ENCODE measurements at regions not wholly inside any gene's neighbourhood (a gene's known extent, or its start where the extent isn't known, plus 50 kb on each side); places are given as distances from the start of the nearest gene placed in this dataset.
A peak's percentile ranks its signal among the peaks of the same experiment; 100 is the strongest.
"Not testable (repeated sequence)": the region's sequence is repeated elsewhere in the genome, so short reads cannot be mapped to it uniquely, and the experiment has no call there.

DNA sequence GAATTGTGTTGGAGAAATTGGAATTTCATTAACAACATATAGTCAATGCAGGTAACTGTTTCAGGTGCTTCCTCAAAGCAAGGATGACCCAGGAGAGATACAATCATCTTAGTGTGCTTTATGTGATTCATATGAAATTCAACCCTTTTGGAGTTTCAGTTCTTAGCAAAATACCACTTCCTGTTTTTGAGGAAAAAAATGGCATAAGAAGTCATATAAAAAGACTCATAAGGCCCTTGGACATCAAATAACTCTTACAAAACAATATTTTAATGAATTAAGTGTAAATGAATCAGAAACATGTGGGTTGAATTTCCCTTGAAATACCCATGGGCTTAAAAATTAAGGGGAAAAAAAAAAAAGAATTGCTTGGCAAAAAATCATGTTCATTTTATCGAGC, 926.6 kb downstream of the LTN1 start:
- Histone ChIP-seq H3K4me1 (peaks cover 0 to 5% (median 3%) of the 10 kb centered on the region in 4 donors), H3K36me3 (no peaks in the 10 kb centered on the region), H3K27me3 (no peaks in the 10 kb centered on the region), H3K27ac (no peak overlapping the region), H3K4me3 (no peak overlapping the region), H3K9me3 (no peaks in the 10 kb centered on the region)
- no peak for DNase-seq
- WGBS, 2 donors (ENCODE audit: low coverage in 1 of 2), result 50 to 59% methylated on average over 1 of the region's 1 CpG
- in situ Hi-C loops (cut with MboI; ENCODE audit: low pct_ligation_motif_present in 1 of 4, low pct_unique_long_range_greater_than_20kb in 1 of 4, low sequenced_read_pairs in 3 of 4), result loop anchor here in 2 of 4 donors (25.0 kb wide), 2 partner anchors 1204 to 1229 kb away; partner anchors contain the start of gene ADAMTS1 (in 1 of the 2)
- intact Hi-C loops (cut with DNase I; ENCODE audit: low total_unique reads), result no loop called here
- TF ChIP-seq POLR2AphosphoS5 (IDR thresholded peaks at IDR 0.05), result no peak
- TF ChIP-seq, protein P1, sequence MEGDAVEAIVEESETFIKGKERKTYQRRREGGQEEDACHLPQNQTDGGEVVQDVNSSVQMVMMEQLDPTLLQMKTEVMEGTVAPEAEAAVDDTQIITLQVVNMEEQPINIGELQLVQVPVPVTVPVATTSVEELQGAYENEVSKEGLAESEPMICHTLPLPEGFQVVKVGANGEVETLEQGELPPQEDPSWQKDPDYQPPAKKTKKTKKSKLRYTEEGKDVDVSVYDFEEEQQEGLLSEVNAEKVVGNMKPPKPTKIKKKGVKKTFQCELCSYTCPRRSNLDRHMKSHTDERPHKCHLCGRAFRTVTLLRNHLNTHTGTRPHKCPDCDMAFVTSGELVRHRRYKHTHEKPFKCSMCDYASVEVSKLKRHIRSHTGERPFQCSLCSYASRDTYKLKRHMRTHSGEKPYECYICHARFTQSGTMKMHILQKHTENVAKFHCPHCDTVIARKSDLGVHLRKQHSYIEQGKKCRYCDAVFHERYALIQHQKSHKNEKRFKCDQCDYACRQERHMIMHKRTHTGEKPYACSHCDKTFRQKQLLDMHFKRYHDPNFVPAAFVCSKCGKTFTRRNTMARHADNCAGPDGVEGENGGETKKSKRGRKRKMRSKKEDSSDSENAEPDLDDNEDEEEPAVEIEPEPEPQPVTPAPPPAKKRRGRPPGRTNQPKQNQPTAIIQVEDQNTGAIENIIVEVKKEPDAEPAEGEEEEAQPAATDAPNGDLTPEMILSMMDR (IDR thresholded peaks at IDR 0.05), result no peak
- TF ChIP-seq EP300 (IDR thresholded peaks at IDR 0.05; ENCODE audit: low read depth), result no peak
- no peak for TF ChIP-seq POLR2A (IDR thresholded peaks at IDR 0.05)

DNA sequence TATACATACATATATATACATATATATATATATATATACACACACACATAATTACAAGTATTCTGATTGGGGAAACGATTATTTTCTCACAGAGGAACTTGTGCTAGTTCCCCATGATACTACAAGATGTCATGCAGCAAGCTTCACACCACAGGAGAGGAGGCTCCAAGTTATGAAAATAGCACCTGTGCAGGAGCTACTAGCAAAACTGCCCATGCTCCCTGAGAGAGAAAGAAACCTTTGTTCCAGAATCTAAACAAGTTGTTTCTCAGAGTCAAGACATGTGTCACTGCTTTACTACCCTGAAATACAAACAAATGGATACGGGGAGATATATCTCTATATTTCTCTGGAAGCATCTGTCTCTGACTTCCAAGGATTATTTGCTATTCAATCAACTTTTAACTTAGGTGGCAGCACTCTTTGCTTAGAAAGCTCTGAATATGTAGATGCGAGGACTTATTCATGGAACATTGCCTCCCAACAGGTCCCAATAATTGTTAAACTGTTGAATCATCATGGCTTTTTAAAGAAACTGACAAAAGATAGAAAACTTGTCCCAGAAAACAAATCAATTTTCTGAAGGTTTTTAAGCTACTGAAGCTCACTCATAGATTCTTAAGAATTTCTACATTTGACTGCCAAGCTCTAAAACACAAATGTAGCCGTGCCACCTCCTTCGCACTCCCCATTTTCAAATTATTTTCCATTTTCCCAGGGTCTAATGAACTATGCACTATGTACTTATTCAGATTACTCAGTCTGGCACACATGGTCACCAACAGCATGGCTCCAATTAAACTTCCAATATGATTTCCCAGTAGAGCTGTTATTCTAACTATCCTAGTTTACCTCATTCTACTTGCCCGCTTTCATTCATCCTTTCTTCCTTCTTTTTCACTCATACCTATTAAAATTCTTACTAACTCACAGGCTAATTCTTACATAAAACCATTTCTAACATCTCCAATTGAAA, 929.1 kb downstream of the LTN1 start:
- in situ Hi-C loops (cut with MboI; ENCODE audit: low pct_ligation_motif_present in 1 of 4, low pct_unique_long_range_greater_than_20kb in 1 of 4, low sequenced_read_pairs in 3 of 4) (loop anchor here in 2 of 4 donors (25.0 kb wide), 2 partner anchors 1201 to 1226 kb away; partner anchors contain the start of gene ADAMTS1 (in 1 of the 2)), intact Hi-C loops (cut with DNase I; ENCODE audit: low total_unique reads) (no loop called here)
- no peak for TF ChIP-seq POLR2AphosphoS5 (IDR thresholded peaks at IDR 0.05)
- no peak for TF ChIP-seq POLR2A (IDR thresholded peaks at IDR 0.05)
- TF ChIP-seq EP300 (IDR thresholded peaks at IDR 0.05; ENCODE audit: low read depth), result no peak
- TF ChIP-seq, protein P1 (IDR thresholded peaks at IDR 0.05), result no peak
- H3K4me3 ChIP-seq, result no peak overlapping the region
- 69 to 72% methylated on average over 6 of the region's 6 CpGs for WGBS, 2 donors (ENCODE audit: low coverage in 1 of 2)
- no peak overlapping the region for H3K27ac ChIP-seq
- no peaks in the 10 kb centered on the region for H3K27me3 ChIP-seq
- H3K9me3 ChIP-seq, result no peaks in the 10 kb centered on the region
- H3K4me1 ChIP-seq, result no peaks in the 10 kb centered on the region
- no peaks in the 10 kb centered on the region for H3K36me3 ChIP-seq
- DNase-seq, result no peak

DNA sequence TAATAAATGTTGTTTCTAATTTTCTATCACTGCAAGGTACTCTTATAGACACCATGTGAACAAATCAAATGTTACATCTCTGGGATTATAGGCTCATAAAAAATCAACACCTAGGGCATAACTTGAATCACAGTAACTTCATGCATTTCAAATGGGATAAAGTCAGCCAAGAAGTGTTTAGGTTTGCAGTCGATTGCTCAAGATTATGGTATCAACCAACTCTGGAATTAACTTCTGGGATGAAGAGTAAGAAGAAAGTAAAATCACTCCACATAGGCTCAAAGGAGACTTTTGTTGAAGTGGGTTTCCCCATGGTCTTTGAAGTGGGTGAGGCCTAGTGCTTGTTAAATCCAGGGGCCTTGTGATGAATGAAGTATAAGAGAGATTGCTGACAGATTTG, 939.7 kb downstream of the LTN1 start:
- H3K27ac ChIP-seq; H3K4me3 ChIP-seq; DNase-seq; H3K36me3 ChIP-seq; H3K4me1 ChIP-seq; H3K9me3 ChIP-seq; intact Hi-C loops (cut with DNase I; ENCODE audit: low total_unique reads); H3K27me3 ChIP-seq: not testable (repeated sequence)
- in situ Hi-C loops (cut with MboI; ENCODE audit: low pct_ligation_motif_present in 1 of 4, low pct_unique_long_range_greater_than_20kb in 1 of 4, low sequenced_read_pairs in 3 of 4), result loop anchor here in 2 of 4 donors (25.0 kb wide), 2 partner anchors 1191 to 1216 kb away; partner anchors contain the start of gene ADAMTS1 (in 1 of the 2)
- WGBS, 2 donors (ENCODE audit: low coverage in 1 of 2), result 24% methylated on average over 1 of the region's 1 CpG; no CpG with 5 or more reads in 1 of the 2 donors

DNA sequence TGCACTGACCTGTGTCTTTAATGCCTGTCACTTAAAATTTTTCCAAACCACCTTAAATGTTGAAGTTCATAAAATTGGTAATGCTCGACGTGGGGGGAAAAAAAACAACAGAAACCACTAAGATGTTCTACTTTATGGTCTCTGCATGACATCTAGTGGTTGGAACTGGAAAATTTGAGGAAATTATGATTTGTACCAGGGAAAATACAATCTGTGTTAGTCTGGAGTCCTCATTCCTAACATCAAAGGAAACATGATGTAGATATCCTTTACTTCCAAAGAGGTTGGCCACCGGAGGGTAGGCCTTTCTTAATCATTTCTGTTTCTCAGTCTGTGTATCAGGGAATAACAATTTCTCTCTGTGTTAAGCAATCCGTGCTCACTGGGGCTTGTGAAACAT, 941.0 kb downstream of the LTN1 start:
- intact Hi-C loops (cut with DNase I; ENCODE audit: low total_unique reads); DNase-seq: not testable (repeated sequence)
- 17 to 18% methylated on average over 4 of the region's 4 CpGs for WGBS, 2 donors (ENCODE audit: low coverage in 1 of 2)

DNA sequence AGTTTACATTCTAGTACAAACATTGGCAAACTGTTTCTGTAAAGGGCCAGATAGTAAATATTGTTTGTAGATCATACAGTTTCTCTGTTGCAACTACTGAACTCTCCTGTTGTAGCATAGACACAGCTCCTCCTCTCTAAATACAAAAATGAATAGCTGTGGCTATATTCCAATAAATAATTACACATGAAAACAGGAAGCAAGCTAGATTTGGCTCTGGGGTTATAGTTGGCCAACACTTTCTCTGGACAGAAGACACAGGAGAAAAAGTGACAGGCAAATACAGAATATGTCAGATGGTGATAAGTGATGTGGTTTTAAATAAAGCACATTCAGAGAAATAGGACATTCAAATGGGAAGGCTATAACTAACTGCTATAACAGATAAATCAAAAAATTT, 957.0 kb downstream of the LTN1 start:
- DNase-seq; H3K36me3 ChIP-seq; intact Hi-C loops (cut with DNase I; ENCODE audit: low total_unique reads); H3K4me3 ChIP-seq; H3K4me1 ChIP-seq; H3K9me3 ChIP-seq; H3K27me3 ChIP-seq; H3K27ac ChIP-seq; in situ Hi-C loops (cut with MboI; ENCODE audit: low pct_ligation_motif_present in 1 of 4, low pct_unique_long_range_greater_than_20kb in 1 of 4, low sequenced_read_pairs in 3 of 4): not testable (repeated sequence)

More for the DNA sequence above, 941.0 kb downstream of the LTN1 start:
- not testable (repeated sequence) for H3K36me3 ChIP-seq, H3K4me3 ChIP-seq, H3K27me3 ChIP-seq, H3K4me1 ChIP-seq, H3K9me3 ChIP-seq
- peak overlapping the region in 1 of 4 donors; percentile 9 for H3K27ac ChIP-seq
- in situ Hi-C loops (cut with MboI; ENCODE audit: low pct_ligation_motif_present in 1 of 4, low pct_unique_long_range_greater_than_20kb in 1 of 4, low sequenced_read_pairs in 3 of 4), result loop anchor here in 2 of 4 donors (25.0 kb wide), 2 partner anchors 1189 to 1214 kb away; partner anchors contain the start of gene ADAMTS1 (in 1 of the 2)
- TF ChIP-seq, protein P1 (IDR thresholded peaks at IDR 0.05), result peak; percentile 39 to 54 (median 48)

DNA sequence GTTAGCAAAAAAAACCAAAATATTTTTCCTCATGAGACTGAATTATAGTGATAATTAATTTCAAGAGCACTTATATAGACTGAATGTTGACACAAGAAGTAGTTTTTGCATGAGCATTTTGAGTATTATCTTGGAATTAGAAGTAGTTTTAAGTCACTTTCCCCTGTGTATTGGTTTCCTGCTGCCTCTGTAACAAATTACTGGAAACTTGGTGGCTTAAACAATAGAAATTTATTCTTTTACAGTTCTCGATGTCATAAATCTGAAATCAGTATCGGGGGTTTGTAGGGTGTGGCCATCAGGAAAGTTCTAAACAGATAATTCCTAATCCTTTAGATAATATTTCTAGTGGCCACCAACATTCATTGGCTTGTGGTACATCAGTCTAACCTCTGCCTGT, 957.8 kb downstream of the LTN1 start:
- H3K27ac ChIP-seq; H3K4me1 ChIP-seq; H3K27me3 ChIP-seq; in situ Hi-C loops (cut with MboI; ENCODE audit: low pct_ligation_motif_present in 1 of 4, low pct_unique_long_range_greater_than_20kb in 1 of 4, low sequenced_read_pairs in 3 of 4); H3K9me3 ChIP-seq; H3K36me3 ChIP-seq; DNase-seq; H3K4me3 ChIP-seq; intact Hi-C loops (cut with DNase I; ENCODE audit: low total_unique reads): not testable (repeated sequence)
- WGBS, 2 donors (ENCODE audit: low coverage in 1 of 2), result 71 to 100% methylated on average over 1 to 2 of the region's 2 CpGs

DNA sequence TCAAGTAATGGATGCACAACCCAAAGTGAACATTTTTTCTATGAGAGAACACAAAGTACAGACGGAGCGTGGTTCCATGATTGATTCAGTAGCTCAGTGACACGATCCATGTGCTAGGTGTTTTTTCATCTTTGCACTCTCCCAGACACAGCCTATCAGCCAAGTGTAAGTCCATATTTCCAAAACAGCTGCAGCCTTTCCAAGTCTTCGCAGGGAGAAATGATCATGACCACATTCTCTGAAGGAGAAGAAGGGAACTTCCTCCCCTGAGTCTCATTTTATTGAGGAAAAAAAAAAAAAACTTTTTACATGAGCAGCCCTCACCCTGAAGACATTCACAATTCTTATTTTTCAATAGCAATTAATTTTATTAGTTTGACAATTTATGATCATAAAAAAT, 958.3 kb downstream of the LTN1 start:
- H3K36me3 ChIP-seq; H3K4me3 ChIP-seq; H3K27me3 ChIP-seq; H3K27ac ChIP-seq; H3K4me1 ChIP-seq; H3K9me3 ChIP-seq; intact Hi-C loops (cut with DNase I; ENCODE audit: low total_unique reads); in situ Hi-C loops (cut with MboI; ENCODE audit: low pct_ligation_motif_present in 1 of 4, low pct_unique_long_range_greater_than_20kb in 1 of 4, low sequenced_read_pairs in 3 of 4); DNase-seq: not testable (repeated sequence)
- WGBS, 2 donors (ENCODE audit: low coverage in 1 of 2), result 75 to 83% methylated on average over 4 of the region's 4 CpGs

Measured in transverse colon (tissue), 4 donors.